ENCODE measurements at regions not wholly inside any gene's neighbourhood (a gene's known extent, or its start where the extent isn't known, plus 50 kb on each side); places are given as distances from the start of the nearest gene placed in this dataset.
A peak's percentile ranks its signal among the peaks of the same experiment; 100 is the strongest.

DNA sequence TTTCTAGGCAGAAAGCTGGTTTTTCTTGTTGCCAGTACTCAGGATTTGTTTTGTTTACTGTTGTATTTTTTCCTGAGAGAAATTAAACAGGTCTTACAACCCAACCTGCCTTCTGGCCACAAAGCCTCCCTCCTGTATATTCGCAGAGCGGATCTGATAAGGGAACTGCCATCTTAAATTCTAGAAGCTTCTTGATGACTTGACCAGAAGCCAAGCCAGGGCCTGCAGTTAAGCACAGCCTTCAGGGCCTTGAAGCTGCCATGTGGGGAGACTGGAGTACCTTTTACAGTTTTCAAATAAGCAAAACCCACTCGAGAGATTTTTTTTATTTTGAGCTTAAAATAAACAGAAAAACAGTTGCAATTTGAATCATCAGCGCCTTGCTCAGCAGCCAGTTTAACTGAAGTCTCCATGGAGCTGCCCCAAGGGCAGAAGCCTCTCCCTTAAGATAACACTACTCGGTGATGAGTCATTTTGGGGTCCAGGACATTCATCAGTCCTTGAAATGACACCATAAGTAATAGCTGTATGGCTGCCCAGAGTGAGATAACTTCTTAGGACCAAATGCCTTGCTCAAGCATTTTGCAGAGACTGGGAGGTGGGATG, 51.5 kb upstream of the PHLPP1 start:
- in situ Hi-C loops (cut with HindIII; ENCODE audit: low pct_unique_long_range_greater_than_20kb, low sequenced_read_pairs) = no loop called here
- DNase-seq (ENCODE audit: low read depth) = peak; percentile 33

DNA sequence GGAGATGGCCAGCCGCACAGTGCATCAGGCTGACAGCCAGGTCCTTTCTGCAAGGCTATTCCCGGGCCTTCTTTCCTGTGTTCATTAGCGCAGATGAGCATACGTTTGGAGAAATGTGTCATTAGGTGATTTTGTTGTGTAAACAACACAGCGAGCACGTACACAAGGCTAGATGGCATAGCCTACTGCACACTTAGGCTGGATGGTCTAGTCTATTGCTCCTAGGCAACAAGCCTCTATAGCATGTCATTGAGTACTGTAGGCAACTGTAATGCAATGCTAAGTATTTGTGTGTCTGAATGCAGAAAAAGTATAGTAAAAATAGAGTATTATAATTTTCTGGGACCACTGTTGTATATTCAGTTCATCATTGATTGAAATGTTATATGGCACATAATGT, 50.9 kb upstream of the PHLPP1 start:
- no peak for DNase-seq (ENCODE audit: low read depth)
- in situ Hi-C loops (cut with HindIII; ENCODE audit: low pct_unique_long_range_greater_than_20kb, low sequenced_read_pairs) = no loop called here

DNA sequence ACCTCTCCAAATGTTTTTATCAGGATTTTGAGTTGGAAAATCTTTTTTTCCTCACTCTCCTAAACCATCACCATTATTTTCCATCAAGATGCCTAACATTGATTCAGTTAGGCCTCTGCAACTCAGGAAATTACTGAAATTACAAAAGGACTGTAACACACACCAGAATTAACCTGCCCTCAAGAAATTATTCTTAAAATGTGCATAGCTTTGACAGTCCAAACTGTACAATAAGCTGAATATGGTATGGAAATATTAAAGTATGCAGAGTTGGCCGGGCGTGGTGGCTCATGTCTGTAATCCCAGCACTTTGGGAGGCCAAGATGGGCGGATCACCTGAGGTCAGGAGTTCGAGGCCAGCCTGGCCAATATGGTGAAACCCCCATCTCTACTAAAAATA, 50.2 kb upstream of the PHLPP1 start:
- in situ Hi-C loops (cut with HindIII; ENCODE audit: low pct_unique_long_range_greater_than_20kb, low sequenced_read_pairs) = no loop called here
- DNase-seq (ENCODE audit: low read depth) = no peak
